Stomach (tissue), 4 donors: ENCODE measurements at regions not wholly inside any gene's neighbourhood (a gene's known extent, or its start where the extent isn't known, plus 50 kb on each side); places are given as distances from the start of the nearest gene placed in this dataset.

Experiments used
- EP300 ChIP-seq: sonication (generic); formaldehyde crosslinking; IDR thresholded peaks from one replicate; pipeline ENCODE4 v1.6.1; 2017; ENCODE audit warnings: antibody characterized with exemption
- POLR2A ChIP-seq, 4 donors: fragments of 450-650 bp; IDR thresholded peaks; one replicate each; pipeline ENCODE4 v1.6.1; 2016; ENCODE audit warnings: antibody characterized with exemption in 4 of 4, control low read depth in 2 of 4, mild to moderate bottlenecking in 1 of 4, moderate library complexity in 1 of 4
- POLR2AphosphoS5 ChIP-seq, 3 donors: sonication (generic); formaldehyde crosslinking; IDR thresholded peaks; one replicate each; pipeline ENCODE4 v1.6.1; 2016; ENCODE audit warnings: antibody characterized with exemption in 3 of 3
- TF ChIP-seq, protein P1 (sequence below), 7 experiments: fragments of 450-650 bp in 4 of 7; fragments of 200-600 bp in 3 of 7; sonication (generic) in 3 of 7; IDR thresholded peaks; one replicate each; pipeline ENCODE4 v1.5.1; 2016 to 2019; ENCODE audit warnings: antibody characterized with exemption in 7 of 7, control low read depth in 2 of 7, mild to moderate bottlenecking in 1 of 7

DNA sequence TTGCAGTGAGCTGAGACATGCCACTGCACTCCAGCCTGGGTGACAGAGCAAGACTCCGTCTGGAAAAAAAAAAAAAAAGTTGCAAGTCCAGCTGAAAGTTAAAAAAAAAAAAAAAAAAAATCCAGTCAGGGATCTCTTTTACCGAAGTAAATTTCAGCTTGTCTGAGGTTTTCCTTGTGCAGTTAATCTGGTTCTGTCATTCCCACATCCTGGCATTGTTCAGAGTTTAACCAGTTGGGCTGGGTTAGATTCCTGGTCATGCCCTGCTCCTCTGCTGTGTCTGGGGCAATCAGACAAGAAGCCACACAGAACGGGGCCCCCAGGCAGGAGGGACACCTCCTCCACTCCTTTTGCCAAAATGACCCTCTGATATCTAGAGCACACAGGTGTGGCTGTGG, 84.1 kb upstream of the KLHL25 start:
- TF ChIP-seq, protein P1, sequence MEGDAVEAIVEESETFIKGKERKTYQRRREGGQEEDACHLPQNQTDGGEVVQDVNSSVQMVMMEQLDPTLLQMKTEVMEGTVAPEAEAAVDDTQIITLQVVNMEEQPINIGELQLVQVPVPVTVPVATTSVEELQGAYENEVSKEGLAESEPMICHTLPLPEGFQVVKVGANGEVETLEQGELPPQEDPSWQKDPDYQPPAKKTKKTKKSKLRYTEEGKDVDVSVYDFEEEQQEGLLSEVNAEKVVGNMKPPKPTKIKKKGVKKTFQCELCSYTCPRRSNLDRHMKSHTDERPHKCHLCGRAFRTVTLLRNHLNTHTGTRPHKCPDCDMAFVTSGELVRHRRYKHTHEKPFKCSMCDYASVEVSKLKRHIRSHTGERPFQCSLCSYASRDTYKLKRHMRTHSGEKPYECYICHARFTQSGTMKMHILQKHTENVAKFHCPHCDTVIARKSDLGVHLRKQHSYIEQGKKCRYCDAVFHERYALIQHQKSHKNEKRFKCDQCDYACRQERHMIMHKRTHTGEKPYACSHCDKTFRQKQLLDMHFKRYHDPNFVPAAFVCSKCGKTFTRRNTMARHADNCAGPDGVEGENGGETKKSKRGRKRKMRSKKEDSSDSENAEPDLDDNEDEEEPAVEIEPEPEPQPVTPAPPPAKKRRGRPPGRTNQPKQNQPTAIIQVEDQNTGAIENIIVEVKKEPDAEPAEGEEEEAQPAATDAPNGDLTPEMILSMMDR (IDR thresholded peaks at IDR 0.05): no peak
- TF ChIP-seq EP300 (no peak), POLR2AphosphoS5 (IDR thresholded peaks at IDR 0.05) (no peak), POLR2A (IDR thresholded peaks at IDR 0.05) (no peak)
